ENCODE measurements at regions not wholly inside any gene's neighbourhood (a gene's known extent, or its start where the extent isn't known, plus 50 kb on each side); places are given as distances from the start of the nearest gene placed in this dataset.

GRCh38 chr1:187787736-187788135, 959.0 kb downstream of the PLA2G4A start:
- no peak overlapping the region for H3K27ac ChIP-seq (ENCODE audit: low read depth, low read length)
- H3K56ac ChIP-seq (ENCODE audit: low read length), result no peak overlapping the region
- H2BK120ac ChIP-seq (ENCODE audit: low read depth, low read length), result no peak overlapping the region
- no peak overlapping the region for H3K4ac ChIP-seq (ENCODE audit: low read depth, low read length)
- no peaks in the 10 kb centered on the region for H3K79me2 ChIP-seq (ENCODE audit: control insufficient read depth, insufficient read depth, low read length)
- no CpG with 5 or more reads among the region's 3 CpGs for WGBS (ENCODE audit: extremely low coverage, insufficient coverage, low lambda C conversion rate)
- no peaks in the 10 kb centered on the region for H3K4me1 ChIP-seq (ENCODE audit: control insufficient read depth, low read depth, low read length)
- H3K9ac ChIP-seq (ENCODE audit: low read length), result no peak overlapping the region
- no peak overlapping the region for H2BK15ac ChIP-seq (replicated peaks; ENCODE audit: low read depth)
- H3K4me2 ChIP-seq (ENCODE audit: low read length), result no peak overlapping the region
- H3K36me3 ChIP-seq (ENCODE audit: control insufficient read depth, insufficient read depth, low read length), result no peaks in the 10 kb centered on the region
- no peak for DNase-seq
- H2AK5ac ChIP-seq (ENCODE audit: low read length), result no peak overlapping the region
- no peaks in the 10 kb centered on the region for H3K27me3 ChIP-seq (ENCODE audit: insufficient read depth, low read length, poor library complexity)
- no peak overlapping the region for H3K23ac ChIP-seq (ENCODE audit: low read length)
- H4K5ac ChIP-seq (ENCODE audit: low read length), result no peak overlapping the region
- H3K4me3 ChIP-seq (ENCODE audit: low read length), result no peak overlapping the region
- H2BK5ac ChIP-seq (ENCODE audit: low read length), result no peak overlapping the region
- H3K18ac ChIP-seq (ENCODE audit: low read length), result no peak overlapping the region
- H3K79me1 ChIP-seq (ENCODE audit: low read length), result no peaks in the 10 kb centered on the region
- no peak overlapping the region for H4K8ac ChIP-seq (ENCODE audit: low read depth, low read length)

- Histone ChIP-seq H3K4me1 (ENCODE audit: control insufficient read depth, low read depth, low read length) (no peaks in the 10 kb centered on the region), H3K23ac (ENCODE audit: low read length) (no peak overlapping the region), H2BK5ac (ENCODE audit: low read length) (no peak overlapping the region), H3K79me2 (ENCODE audit: control insufficient read depth, insufficient read depth, low read length) (no peaks in the 10 kb centered on the region), H3K9ac (ENCODE audit: low read length) (no peak overlapping the region), H2BK120ac (ENCODE audit: low read depth, low read length) (no peak overlapping the region), H3K79me1 (ENCODE audit: low read length) (no peaks in the 10 kb centered on the region), H2BK15ac (replicated peaks; ENCODE audit: low read depth) (no peak overlapping the region), H3K4me2 (ENCODE audit: low read length) (no peak overlapping the region), H3K36me3 (ENCODE audit: control insufficient read depth, insufficient read depth, low read length) (no peaks in the 10 kb centered on the region), H3K4ac (ENCODE audit: low read depth, low read length) (no peak overlapping the region), H3K18ac (ENCODE audit: low read length) (no peak overlapping the region), H3K27me3 (ENCODE audit: insufficient read depth, low read length, poor library complexity) (no peaks in the 10 kb centered on the region), H3K56ac (ENCODE audit: low read length) (no peak overlapping the region), H4K8ac (ENCODE audit: low read depth, low read length) (no peak overlapping the region), H3K4me3 (ENCODE audit: low read length) (no peak overlapping the region), H3K27ac (ENCODE audit: low read depth, low read length) (no peak overlapping the region), H4K5ac (ENCODE audit: low read length) (no peak overlapping the region), H2AK5ac (ENCODE audit: low read length) (no peak overlapping the region)
- no peak for DNase-seq
- WGBS (ENCODE audit: extremely low coverage, insufficient coverage, low lambda C conversion rate), result no CpG with 5 or more reads among the region's 2 CpGs
Measured at GRCh38 chr1:187788718-187789117, 960.0 kb downstream of the PLA2G4A start.

- 100% methylated on average over 1 of the region's 1 CpG for WGBS (ENCODE audit: extremely low coverage, insufficient coverage, low lambda C conversion rate)
- no peak overlapping the region for H3K4ac ChIP-seq (ENCODE audit: low read depth, low read length)
Measured at GRCh38 chr1:187790724-187791123, 962.0 kb downstream of the PLA2G4A start.

GRCh38 chr1:187794561-187794960, 965.8 kb downstream of the PLA2G4A start:
- Histone ChIP-seq H3K18ac (ENCODE audit: low read length) (no peak overlapping the region), H3K79me1 (ENCODE audit: low read length) (no peaks in the 10 kb centered on the region), H4K8ac (ENCODE audit: low read depth, low read length) (no peak overlapping the region), H3K4me3 (ENCODE audit: low read length) (no peak overlapping the region), H2BK5ac (ENCODE audit: low read length) (no peak overlapping the region), H4K5ac (ENCODE audit: low read length) (no peak overlapping the region), H2BK15ac (replicated peaks; ENCODE audit: low read depth) (no peak overlapping the region), H3K36me3 (ENCODE audit: control insufficient read depth, insufficient read depth, low read length) (no peaks in the 10 kb centered on the region), H3K79me2 (ENCODE audit: control insufficient read depth, insufficient read depth, low read length) (no peaks in the 10 kb centered on the region), H3K4me2 (ENCODE audit: low read length) (no peak overlapping the region), H2BK120ac (ENCODE audit: low read depth, low read length) (no peak overlapping the region), H3K56ac (ENCODE audit: low read length) (no peak overlapping the region), H3K27me3 (ENCODE audit: insufficient read depth, low read length, poor library complexity) (no peaks in the 10 kb centered on the region), H2AK5ac (ENCODE audit: low read length) (no peak overlapping the region), H3K4me1 (ENCODE audit: control insufficient read depth, low read depth, low read length) (no peaks in the 10 kb centered on the region), H3K9ac (ENCODE audit: low read length) (no peak overlapping the region), H3K23ac (ENCODE audit: low read length) (no peak overlapping the region), H3K4ac (ENCODE audit: low read depth, low read length) (no peak overlapping the region), H3K27ac (ENCODE audit: low read depth, low read length) (no peak overlapping the region)
- 100% methylated on average over 2 of the region's 2 CpGs for WGBS (ENCODE audit: extremely low coverage, insufficient coverage, low lambda C conversion rate)
- DNase-seq, result no peak

More at GRCh38 chr1:187790724-187791123, 962.0 kb downstream of the PLA2G4A start:
- DNase-seq, result no peak
- Histone ChIP-seq H3K27ac (ENCODE audit: low read depth, low read length) (no peak overlapping the region), H2BK5ac (ENCODE audit: low read length) (no peak overlapping the region), H3K56ac (ENCODE audit: low read length) (no peak overlapping the region), H3K36me3 (ENCODE audit: control insufficient read depth, insufficient read depth, low read length) (no peaks in the 10 kb centered on the region), H3K18ac (ENCODE audit: low read length) (no peak overlapping the region), H2BK15ac (replicated peaks; ENCODE audit: low read depth) (no peak overlapping the region), H3K79me1 (ENCODE audit: low read length) (no peaks in the 10 kb centered on the region), H3K4me3 (ENCODE audit: low read length) (no peak overlapping the region), H4K8ac (ENCODE audit: low read depth, low read length) (no peak overlapping the region), H3K4me2 (ENCODE audit: low read length) (no peak overlapping the region), H2BK120ac (ENCODE audit: low read depth, low read length) (no peak overlapping the region), H3K23ac (ENCODE audit: low read length) (no peak overlapping the region), H3K79me2 (ENCODE audit: control insufficient read depth, insufficient read depth, low read length) (no peaks in the 10 kb centered on the region), H3K4me1 (ENCODE audit: control insufficient read depth, low read depth, low read length) (no peaks in the 10 kb centered on the region), H2AK5ac (ENCODE audit: low read length) (no peak overlapping the region), H4K5ac (ENCODE audit: low read length) (no peak overlapping the region), H3K27me3 (ENCODE audit: insufficient read depth, low read length, poor library complexity) (no peaks in the 10 kb centered on the region), H3K9ac (ENCODE audit: low read length) (no peak overlapping the region)

- no peak overlapping the region for H2AK5ac ChIP-seq (ENCODE audit: low read length)
- H3K56ac ChIP-seq (ENCODE audit: low read length), result no peak overlapping the region
- no peak overlapping the region for H3K4me3 ChIP-seq (ENCODE audit: low read length)
- H3K4me2 ChIP-seq (ENCODE audit: low read length), result no peak overlapping the region
- no peak overlapping the region for H3K4ac ChIP-seq (ENCODE audit: low read depth, low read length)
- DNase-seq, result no peak
- H4K5ac ChIP-seq (ENCODE audit: low read length), result no peak overlapping the region
- H2BK5ac ChIP-seq (ENCODE audit: low read length), result no peak overlapping the region
- H3K9ac ChIP-seq (ENCODE audit: low read length), result no peak overlapping the region
- WGBS (ENCODE audit: extremely low coverage, insufficient coverage, low lambda C conversion rate), result no CpG with 5 or more reads among the region's 1 CpG
- no peaks in the 10 kb centered on the region for H3K79me1 ChIP-seq (ENCODE audit: low read length)
- no peak overlapping the region for H3K27ac ChIP-seq (ENCODE audit: low read depth, low read length)
- H3K27me3 ChIP-seq (ENCODE audit: insufficient read depth, low read length, poor library complexity), result no peaks in the 10 kb centered on the region
- no peak overlapping the region for H4K8ac ChIP-seq (ENCODE audit: low read depth, low read length)
- no peaks in the 10 kb centered on the region for H3K36me3 ChIP-seq (ENCODE audit: control insufficient read depth, insufficient read depth, low read length)
- no peaks in the 10 kb centered on the region for H3K4me1 ChIP-seq (ENCODE audit: control insufficient read depth, low read depth, low read length)
- no peak overlapping the region for H2BK15ac ChIP-seq (replicated peaks; ENCODE audit: low read depth)
- H3K23ac ChIP-seq (ENCODE audit: low read length), result no peak overlapping the region
- H2BK120ac ChIP-seq (ENCODE audit: low read depth, low read length), result no peak overlapping the region
- no peak overlapping the region for H3K18ac ChIP-seq (ENCODE audit: low read length)
- H3K79me2 ChIP-seq (ENCODE audit: control insufficient read depth, insufficient read depth, low read length), result no peaks in the 10 kb centered on the region
Measured at GRCh38 chr1:187809549-187809948, 980.8 kb downstream of the PLA2G4A start.

GRCh38 chr1:187816646-187817045, 987.9 kb downstream of the PLA2G4A start:
- Histone ChIP-seq H3K4me3 (ENCODE audit: low read length) (no peak overlapping the region), H3K4me1 (ENCODE audit: control insufficient read depth, low read depth, low read length) (no peaks in the 10 kb centered on the region), H3K18ac (ENCODE audit: low read length) (no peak overlapping the region), H3K56ac (ENCODE audit: low read length) (no peak overlapping the region), H3K23ac (ENCODE audit: low read length) (no peak overlapping the region), H4K5ac (ENCODE audit: low read length) (no peak overlapping the region), H3K9ac (ENCODE audit: low read length) (no peak overlapping the region), H3K4ac (ENCODE audit: low read depth, low read length) (no peak overlapping the region), H3K4me2 (ENCODE audit: low read length) (no peak overlapping the region), H2BK15ac (replicated peaks; ENCODE audit: low read depth) (no peak overlapping the region), H2AK5ac (ENCODE audit: low read length) (no peak overlapping the region), H2BK5ac (ENCODE audit: low read length) (no peak overlapping the region), H4K8ac (ENCODE audit: low read depth, low read length) (no peak overlapping the region), H3K27ac (ENCODE audit: low read depth, low read length) (no peak overlapping the region), H3K79me1 (ENCODE audit: low read length) (no peaks in the 10 kb centered on the region), H2BK120ac (ENCODE audit: low read depth, low read length) (no peak overlapping the region), H3K27me3 (ENCODE audit: insufficient read depth, low read length, poor library complexity) (no peaks in the 10 kb centered on the region), H3K79me2 (ENCODE audit: control insufficient read depth, insufficient read depth, low read length) (no peaks in the 10 kb centered on the region), H3K36me3 (ENCODE audit: control insufficient read depth, insufficient read depth, low read length) (no peaks in the 10 kb centered on the region)
- no peak for DNase-seq
- WGBS (ENCODE audit: extremely low coverage, insufficient coverage, low lambda C conversion rate), result no CpG with 5 or more reads among the region's 2 CpGs
